ENCODE measurements at regions not wholly inside any gene's neighbourhood (a gene's known extent, or its start where the extent isn't known, plus 50 kb on each side); places are given as distances from the start of the nearest gene placed in this dataset.
"Not testable (repeated sequence)": the region's sequence is repeated elsewhere in the genome, so short reads cannot be mapped to it uniquely, and the experiment has no call there.

DNA sequence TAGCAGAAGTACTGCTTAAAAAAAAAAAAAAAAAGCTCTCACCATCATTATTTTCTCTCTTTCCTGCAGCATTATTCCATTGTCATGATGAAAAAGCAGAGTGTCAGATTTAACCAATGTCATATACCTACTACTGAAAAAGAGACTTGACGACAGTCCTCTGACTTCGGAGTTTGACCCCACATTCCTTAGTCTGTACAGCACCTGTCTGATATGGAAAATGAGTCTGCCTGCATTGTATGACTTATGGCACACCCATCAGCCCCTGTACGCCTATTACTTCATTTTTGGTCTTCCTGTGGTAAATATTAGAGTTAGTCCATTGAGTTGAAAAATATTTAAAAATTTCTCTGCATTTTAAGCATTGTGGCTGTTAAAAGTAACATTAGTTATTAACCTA, 54.5 kb upstream of the NOX4 start:
- no peak overlapping the region for H3K4me3 ChIP-seq (ENCODE audit: low read length)
- DNase-seq (ENCODE audit: low read depth), result no peak
- TF ChIP-seq, protein P1, sequence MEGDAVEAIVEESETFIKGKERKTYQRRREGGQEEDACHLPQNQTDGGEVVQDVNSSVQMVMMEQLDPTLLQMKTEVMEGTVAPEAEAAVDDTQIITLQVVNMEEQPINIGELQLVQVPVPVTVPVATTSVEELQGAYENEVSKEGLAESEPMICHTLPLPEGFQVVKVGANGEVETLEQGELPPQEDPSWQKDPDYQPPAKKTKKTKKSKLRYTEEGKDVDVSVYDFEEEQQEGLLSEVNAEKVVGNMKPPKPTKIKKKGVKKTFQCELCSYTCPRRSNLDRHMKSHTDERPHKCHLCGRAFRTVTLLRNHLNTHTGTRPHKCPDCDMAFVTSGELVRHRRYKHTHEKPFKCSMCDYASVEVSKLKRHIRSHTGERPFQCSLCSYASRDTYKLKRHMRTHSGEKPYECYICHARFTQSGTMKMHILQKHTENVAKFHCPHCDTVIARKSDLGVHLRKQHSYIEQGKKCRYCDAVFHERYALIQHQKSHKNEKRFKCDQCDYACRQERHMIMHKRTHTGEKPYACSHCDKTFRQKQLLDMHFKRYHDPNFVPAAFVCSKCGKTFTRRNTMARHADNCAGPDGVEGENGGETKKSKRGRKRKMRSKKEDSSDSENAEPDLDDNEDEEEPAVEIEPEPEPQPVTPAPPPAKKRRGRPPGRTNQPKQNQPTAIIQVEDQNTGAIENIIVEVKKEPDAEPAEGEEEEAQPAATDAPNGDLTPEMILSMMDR (conservative IDR thresholded peaks at IDR 0.05; ENCODE audit: low read length), result no peak

DNA sequence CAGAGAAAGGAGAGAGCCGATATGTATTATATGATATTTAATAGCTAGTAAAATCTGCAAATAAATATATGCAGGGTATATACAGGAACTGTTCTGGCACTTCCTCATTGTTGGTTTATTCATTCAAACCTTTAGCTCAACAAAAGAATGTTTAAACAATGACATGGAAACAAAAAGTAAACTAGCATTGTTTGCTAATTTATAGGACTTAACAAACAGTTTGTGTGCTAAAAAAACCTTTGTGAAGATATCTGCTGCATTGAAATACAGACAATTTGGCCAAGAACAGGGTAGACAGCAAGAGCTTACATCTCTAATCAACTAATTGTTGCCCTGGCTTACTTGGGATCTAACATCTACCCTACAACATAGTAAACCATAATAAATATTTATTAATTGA, 64.6 kb upstream of the NOX4 start:
- DNase-seq (ENCODE audit: low read depth); H3K4me3 ChIP-seq (ENCODE audit: low read length): not testable (repeated sequence)

DNA sequence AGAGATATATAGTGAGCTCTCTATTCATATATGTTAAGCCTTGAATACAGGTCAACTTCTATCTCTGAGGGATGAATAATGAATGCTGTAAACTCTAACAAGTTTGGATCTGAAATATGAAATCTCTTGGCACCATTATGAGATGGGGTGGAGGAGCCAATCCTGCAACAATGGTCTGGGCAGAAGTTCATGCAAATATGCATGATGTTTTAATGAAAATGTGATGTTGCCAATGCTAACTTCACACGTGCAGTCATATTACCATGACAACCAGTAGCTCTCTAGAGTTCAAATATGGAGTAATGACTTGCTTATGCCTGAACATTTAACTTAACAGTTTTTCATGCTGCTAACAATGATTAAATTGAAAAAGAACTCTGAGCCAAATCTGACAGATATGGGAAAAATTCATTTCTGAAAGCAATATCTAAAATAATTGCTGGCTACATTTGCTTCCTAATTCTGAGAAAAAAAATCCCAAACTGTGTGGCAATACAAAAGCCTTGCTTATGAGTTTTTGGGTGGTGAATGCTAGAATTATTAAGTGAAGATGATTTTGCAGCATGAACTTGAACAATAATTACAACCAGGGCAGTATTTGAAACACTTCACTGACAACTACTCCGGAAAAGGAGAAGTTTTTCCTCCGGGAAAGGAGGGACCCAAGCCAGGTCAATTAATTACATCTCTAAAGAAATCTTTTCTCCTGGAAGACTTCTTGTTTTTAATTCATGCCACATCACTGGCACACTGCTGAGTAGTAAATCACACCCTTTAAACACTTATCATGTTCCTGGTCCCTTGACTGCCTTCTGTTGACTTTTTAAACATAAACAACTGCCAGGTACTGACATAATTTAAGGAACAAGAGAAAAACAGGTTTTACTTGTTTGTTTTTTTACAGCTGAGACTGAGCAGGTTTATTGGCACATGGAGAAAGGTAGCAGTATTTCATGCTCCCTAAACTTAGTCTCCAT, 65.8 kb upstream of the NOX4 start:
- peak; percentile 54 for DNase-seq (ENCODE audit: low read depth)
- not testable (repeated sequence) for H3K4me3 ChIP-seq (ENCODE audit: low read length)

DNA sequence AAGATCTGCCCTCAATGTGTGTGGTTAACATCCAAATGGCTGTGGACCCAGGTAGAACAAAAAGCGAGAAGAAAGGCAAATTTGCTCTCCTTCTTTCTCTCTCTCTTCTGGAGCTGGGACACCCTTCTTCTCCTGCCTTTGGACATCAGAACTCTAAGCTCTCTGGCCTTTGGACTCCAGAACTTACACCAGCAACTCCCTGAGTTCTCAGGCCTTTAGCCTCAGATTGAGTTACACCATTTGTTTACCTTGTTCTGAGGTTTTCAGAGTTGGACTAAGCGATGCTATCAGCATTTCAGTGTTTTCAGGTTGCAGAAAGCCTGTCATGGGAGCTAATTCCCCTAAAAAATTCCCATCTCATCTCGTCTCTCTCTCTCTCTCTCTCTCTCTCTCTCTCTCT, 69.4 kb upstream of the NOX4 start:
- DNase-seq (ENCODE audit: low read depth); H3K4me3 ChIP-seq (ENCODE audit: low read length): not testable (repeated sequence)

DNA sequence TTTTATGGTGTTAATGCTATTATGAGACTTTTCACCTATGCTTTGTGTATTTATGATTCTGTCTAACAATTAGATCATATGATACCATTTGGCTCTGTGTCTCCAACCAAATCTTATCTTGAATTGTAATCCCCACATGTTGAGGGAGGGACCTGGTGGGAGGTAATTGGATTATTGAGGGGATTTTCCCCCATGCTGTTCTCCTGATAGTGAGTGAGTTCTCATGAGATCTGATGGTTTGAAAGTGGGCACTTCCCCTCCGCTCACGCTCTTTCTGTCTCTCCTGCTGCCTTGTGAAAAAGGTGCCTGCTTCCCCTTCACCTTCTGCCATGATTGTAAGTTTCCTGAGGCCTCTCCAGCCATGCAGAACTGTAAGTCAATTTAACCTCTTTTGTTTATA, 71.6 kb upstream of the NOX4 start:
- not testable (repeated sequence) for DNase-seq (ENCODE audit: low read depth); H3K4me3 ChIP-seq (ENCODE audit: low read length)

DNA sequence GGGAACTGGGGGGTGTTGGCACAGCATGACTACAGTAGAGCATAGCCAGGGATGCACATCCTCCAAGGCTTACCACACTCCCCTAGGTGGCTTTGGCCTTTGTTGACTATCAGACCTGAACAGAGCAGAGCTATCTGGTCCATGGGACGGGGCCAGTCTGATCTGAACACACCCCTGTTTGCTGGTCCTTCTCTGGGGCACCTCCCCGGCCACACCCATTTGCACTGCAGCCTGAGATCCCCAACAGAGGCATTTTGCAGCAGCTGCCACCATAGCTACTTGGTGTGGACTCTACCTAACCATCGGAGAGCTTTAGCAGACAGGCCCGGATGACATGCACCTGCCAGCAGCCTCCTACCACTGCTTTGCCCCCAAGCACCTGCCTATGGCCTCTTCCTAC, 75.8 kb upstream of the NOX4 start:
- TF ChIP-seq, protein P1 (conservative IDR thresholded peaks at IDR 0.05; ENCODE audit: low read length), result no peak
- H3K4me3 ChIP-seq (ENCODE audit: low read length), result no peak overlapping the region
- no peak for DNase-seq (ENCODE audit: low read depth)

DNA sequence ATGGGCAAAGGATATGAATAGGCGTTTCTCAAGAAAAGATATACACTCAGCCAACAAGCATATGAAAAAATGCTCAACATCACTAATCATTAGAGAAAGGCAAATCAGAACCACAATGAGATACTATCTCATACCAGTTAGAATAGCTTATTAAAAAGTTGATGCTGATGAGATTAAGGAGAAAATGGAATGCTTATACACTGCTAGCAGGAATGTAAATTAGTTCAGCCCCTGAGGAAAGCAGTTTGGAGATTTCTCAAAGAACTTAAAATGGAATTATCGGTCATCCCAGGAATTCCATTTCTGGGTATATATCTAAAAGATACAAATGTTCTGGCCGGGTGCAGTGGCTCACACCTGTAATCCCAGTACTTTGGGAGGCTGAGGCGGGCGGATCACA, 78.2 kb upstream of the NOX4 start:
- DNase-seq (ENCODE audit: low read depth); H3K4me3 ChIP-seq (ENCODE audit: low read length): not testable (repeated sequence)

DNA sequence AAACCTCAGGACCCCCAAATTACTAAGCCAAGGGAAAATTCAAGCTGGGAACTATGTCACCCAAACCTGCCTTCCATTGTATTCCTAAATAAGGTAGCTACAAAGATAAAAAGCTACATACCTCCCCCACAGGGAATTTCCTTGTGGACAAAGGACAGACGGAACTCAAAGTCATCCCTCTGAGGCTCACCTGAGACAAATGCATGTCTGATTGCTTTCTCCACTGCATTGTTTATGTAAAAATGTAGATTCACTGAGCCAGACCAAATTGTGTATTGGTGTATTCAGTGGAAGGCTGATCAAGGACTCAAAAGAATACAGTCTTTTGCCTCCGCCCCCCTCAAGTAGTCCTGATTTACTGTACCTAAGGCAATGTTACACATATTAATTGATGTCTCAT, 80.5 kb upstream of the NOX4 start:
- H3K4me3 ChIP-seq (ENCODE audit: low read length); DNase-seq (ENCODE audit: low read depth): not testable (repeated sequence)

DNA sequence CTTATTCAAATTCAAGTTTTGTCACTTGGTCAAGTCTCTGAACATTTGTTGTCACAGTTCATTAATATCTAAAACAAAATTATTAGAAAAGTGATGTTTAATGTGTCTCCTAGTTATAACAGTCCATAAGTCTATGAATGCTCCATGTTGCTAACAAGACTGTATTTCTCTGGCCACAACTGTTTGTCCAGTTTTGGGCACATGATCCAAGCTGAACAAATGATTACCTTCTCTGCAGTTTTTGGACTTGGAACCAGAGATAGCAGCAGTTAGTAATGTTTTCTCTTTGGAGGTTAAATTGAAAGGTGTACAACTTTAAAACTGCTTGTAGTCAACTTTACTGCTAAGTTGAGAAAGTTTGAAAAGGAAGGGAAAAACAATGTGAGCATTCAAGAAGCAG, 84.7 kb upstream of the NOX4 start:
- DNase-seq (ENCODE audit: low read depth); H3K4me3 ChIP-seq (ENCODE audit: low read length): not testable (repeated sequence)

DNA sequence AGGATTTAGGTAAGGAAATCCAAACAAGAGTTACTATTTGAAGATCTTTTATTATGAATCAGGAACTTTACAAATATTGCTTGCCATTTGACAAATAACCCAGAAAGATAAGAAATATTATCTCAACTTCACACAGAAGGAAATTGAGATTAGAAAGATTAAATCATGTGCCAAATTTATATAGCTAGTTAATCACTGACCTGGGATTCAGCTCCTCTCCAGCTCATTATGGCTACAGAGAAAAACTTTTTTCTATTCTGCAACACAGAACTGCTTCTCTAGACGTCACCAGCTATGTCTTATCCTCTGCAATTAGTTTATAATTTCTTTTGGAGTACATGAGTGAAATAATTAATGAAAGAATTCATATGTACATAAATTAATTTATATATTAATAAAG, 86.3 kb upstream of the NOX4 start:
- H3K4me3 ChIP-seq (ENCODE audit: low read length); DNase-seq (ENCODE audit: low read depth): not testable (repeated sequence)

DNA sequence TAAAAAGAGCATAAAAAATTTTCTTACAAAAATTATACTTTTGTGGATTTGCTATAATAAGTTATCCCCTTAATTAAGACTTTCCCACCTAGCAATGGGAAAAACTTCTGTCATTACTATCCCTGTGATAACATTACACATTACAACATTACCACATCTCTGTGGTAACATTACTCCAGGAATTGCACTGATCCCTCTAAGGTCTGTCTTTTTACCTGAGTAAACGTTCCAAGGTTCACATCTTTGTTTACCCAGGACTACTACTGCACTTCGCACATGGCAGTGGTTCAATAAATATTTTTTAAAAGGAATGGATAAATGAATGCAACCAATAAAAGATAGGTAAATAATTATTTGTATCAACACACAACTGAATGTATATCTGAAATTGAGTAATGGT, 92.4 kb upstream of the NOX4 start:
- TF ChIP-seq, protein P1 (conservative IDR thresholded peaks at IDR 0.05; ENCODE audit: low read length), result no peak
- H3K4me3 ChIP-seq (ENCODE audit: low read length), result no peak overlapping the region
- no peak for DNase-seq (ENCODE audit: low read depth)

DNA sequence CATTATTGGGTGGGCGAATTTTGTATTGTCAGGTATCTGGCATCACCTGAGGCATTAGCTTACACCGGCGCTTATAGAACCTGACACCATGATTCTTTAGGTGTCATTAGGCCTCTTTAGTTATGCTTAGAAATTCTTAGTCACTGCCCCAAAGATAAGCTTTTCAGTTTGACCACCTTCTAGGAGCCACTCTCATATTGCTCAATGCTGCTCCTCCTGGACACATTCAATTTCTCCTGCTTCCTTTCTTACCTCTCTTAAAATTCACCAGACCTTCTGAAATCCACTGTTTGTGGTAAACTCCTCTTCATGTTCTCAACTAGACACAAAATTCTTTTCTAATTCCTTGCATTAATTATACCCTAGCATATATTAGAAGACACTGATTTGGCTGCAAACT, 93.9 kb upstream of the NOX4 start:
- not testable (repeated sequence) for DNase-seq (ENCODE audit: low read depth)

DNA sequence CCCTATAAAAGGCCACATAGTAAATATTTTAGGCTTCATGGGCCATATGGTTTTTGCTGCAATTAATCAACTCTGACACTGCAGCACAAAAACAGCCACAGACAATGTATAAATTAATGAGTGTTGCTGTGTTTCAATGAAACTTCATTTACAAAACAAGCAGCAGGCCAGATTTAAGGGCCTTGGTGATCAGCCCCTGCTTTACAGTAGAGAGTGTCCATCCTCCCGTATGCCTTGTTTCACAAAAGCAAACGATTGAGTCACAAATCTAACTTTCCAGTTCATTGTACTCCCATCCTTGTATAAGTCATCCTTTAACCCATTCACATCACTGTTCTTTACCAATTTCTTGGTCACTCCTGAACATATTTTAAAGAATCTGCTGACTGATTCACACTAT, 94.3 kb upstream of the NOX4 start:
- H3K4me3 ChIP-seq (ENCODE audit: low read length); DNase-seq (ENCODE audit: low read depth): not testable (repeated sequence)

More for the DNA sequence above, 93.9 kb upstream of the NOX4 start:
- not testable (repeated sequence) for H3K4me3 ChIP-seq (ENCODE audit: low read length)

DNA sequence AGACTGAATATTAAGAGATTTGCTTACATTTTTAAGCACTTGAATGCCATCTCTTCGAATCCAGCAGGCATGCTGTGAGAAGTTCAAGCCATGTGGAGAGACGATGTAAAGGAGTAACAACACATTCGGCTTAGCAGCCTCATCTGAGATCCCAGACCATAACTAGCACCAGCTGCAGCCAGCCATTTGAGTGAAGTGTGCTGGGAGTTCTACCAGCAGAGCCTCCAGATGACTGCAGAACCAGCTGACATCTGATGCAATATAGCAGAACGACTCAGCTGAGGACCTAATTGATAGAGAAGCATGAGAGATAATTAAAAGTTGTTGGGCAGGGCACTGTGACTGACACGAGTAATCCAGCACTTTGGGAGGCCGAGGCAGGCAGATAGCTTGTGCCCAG, 98.2 kb upstream of the NOX4 start:
- H3K4me3 ChIP-seq (ENCODE audit: low read length), result not testable (repeated sequence)
- DNase-seq (ENCODE audit: low read depth), result peak; percentile 62

DNA sequence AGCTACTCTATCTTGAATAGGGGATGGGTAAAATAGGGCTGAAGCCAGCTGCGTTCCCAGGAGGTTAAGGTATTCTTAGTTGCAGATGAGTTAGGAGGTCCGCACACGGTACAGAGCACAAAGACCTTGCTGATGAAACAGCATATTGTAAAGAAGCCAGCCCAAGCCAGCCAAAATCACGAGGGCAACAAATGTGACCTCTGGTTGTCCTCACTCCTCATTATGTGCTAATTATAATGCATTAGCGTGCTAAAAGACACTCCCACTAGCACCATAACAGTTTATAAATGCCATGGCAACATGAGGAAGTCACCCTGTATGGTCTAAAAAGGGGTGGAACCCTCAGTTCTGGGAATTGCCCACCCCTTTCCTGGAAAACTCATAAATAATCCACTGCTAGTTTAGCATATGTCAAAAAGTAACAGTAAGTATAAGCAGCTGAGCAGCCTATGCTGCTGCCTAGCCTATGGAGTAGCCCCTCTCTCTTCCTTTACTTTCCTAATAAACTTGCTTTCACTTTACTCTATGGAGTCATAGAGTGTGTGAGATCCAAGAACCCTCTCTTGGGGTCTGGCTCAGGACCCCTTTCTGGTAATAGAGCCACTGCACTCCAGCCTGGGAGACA, 98.9 kb upstream of the NOX4 start:
- H3K4me3 ChIP-seq (ENCODE audit: low read length), result not testable (repeated sequence)
- peak; percentile 67 for DNase-seq (ENCODE audit: low read depth)

DNA sequence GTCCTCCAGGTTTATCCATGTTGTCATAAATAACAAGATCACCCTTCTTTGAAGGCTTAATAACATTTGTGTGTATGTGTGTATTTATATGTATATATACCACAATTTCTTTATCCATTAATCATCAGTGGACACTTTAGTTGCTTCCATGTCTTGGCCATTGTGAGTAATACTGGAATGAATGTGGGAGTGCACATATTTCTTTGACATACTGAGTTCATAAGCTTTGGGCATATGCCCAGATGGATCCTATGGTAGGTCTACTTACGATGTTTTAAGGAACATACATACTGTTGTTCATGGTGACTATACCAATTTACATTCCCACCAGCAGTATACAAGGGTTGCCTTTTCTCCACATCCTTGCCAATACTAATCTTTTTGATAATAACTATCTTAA, 108.8 kb upstream of the TRIM77 start:
- H3K4me3 ChIP-seq (ENCODE audit: low read length), result not testable (repeated sequence)
- peak; percentile 52 for DNase-seq (ENCODE audit: low read depth)
